ENCODE measurements at regions not wholly inside any gene's neighbourhood (a gene's known extent, or its start where the extent isn't known, plus 50 kb on each side); places are given as distances from the start of the nearest gene placed in this dataset.

GRCh38 chr1:214976665-214977064 lies 105.9 kb upstream of the KCNK2 start:
- H3K27me3 Mint-ChIP-seq (ENCODE audit: low read depth), result peaks cover 2% of the 10 kb centered on the region
- no peak for DNase-seq (ENCODE audit: low read depth, low spot score)
- TF ChIP-seq CTCF (conservative IDR thresholded peaks at IDR 0.05), result no peak
- H3K9me3 Mint-ChIP-seq, result no peaks in the 10 kb centered on the region
- no peak overlapping the region for H3K27ac Mint-ChIP-seq (ENCODE audit: unreplicated experiment)
- H3K36me3 Mint-ChIP-seq (ENCODE audit: low read depth), result no peaks in the 10 kb centered on the region
- H3K4me3 Mint-ChIP-seq, result no peak overlapping the region
- peaks cover 16% of the 10 kb centered on the region for H3K4me1 Mint-ChIP-seq

- Mint-ChIP-seq H3K9me3 (no peaks in the 10 kb centered on the region), H3K27ac (ENCODE audit: unreplicated experiment) (no peak overlapping the region), H3K4me3 (no peak overlapping the region), H3K4me1 (peaks cover 16% of the 10 kb centered on the region), H3K27me3 (ENCODE audit: low read depth) (peaks cover 2% of the 10 kb centered on the region), H3K36me3 (ENCODE audit: low read depth) (no peaks in the 10 kb centered on the region)
- no peak for DNase-seq (ENCODE audit: low read depth, low spot score)
- no peak for TF ChIP-seq CTCF (conservative IDR thresholded peaks at IDR 0.05)
Observed at GRCh38 chr1:214977110-214977509, 105.4 kb upstream of the KCNK2 start.

- Mint-ChIP-seq H3K4me1 (peaks cover 16% of the 10 kb centered on the region), H3K9me3 (no peaks in the 10 kb centered on the region)
- TF ChIP-seq CTCF (conservative IDR thresholded peaks at IDR 0.05), result no peak
Observed at GRCh38 chr1:214977700-214978374, 104.7 kb upstream of the KCNK2 start.

GRCh38 chr1:214979191-214979590 lies 103.3 kb upstream of the KCNK2 start:
- no peak overlapping the region for H3K4me3 Mint-ChIP-seq
- no peak overlapping the region for H3K27ac Mint-ChIP-seq (ENCODE audit: unreplicated experiment)
- DNase-seq (ENCODE audit: low read depth, low spot score), result no peak
- H3K27me3 Mint-ChIP-seq (ENCODE audit: low read depth), result peaks cover under 1% of the 10 kb centered on the region
- H3K36me3 Mint-ChIP-seq (ENCODE audit: low read depth), result peaks cover 4% of the 10 kb centered on the region
- TF ChIP-seq CTCF (conservative IDR thresholded peaks at IDR 0.05), result no peak
- peaks cover 4% of the 10 kb centered on the region for H3K9me3 Mint-ChIP-seq
- H3K4me1 Mint-ChIP-seq, result peaks cover 16% of the 10 kb centered on the region

More at GRCh38 chr1:214977700-214978374, 104.7 kb upstream of the KCNK2 start:
- Mint-ChIP-seq H3K36me3 (ENCODE audit: low read depth) (no peaks in the 10 kb centered on the region), H3K4me3 (no peak overlapping the region), H3K27me3 (ENCODE audit: low read depth) (peaks cover 2% of the 10 kb centered on the region), H3K27ac (ENCODE audit: unreplicated experiment) (no peak overlapping the region)
- DNase-seq (ENCODE audit: low read depth, low spot score), result no peak

- H3K36me3 Mint-ChIP-seq (ENCODE audit: low read depth), result peaks cover 5% of the 10 kb centered on the region
- no peak for TF ChIP-seq CTCF (conservative IDR thresholded peaks at IDR 0.05)
- H3K27me3 Mint-ChIP-seq (ENCODE audit: low read depth), result no peaks in the 10 kb centered on the region
- H3K27ac Mint-ChIP-seq (ENCODE audit: unreplicated experiment), result no peak overlapping the region
- H3K4me1 Mint-ChIP-seq, result peaks cover 16% of the 10 kb centered on the region
- peaks cover 5% of the 10 kb centered on the region for H3K9me3 Mint-ChIP-seq
- no peak overlapping the region for H3K4me3 Mint-ChIP-seq
- DNase-seq (ENCODE audit: low read depth, low spot score), result no peak
Observed at GRCh38 chr1:214980921-214981320, 101.6 kb upstream of the KCNK2 start.

All from neural crest cell (in vitro differentiated cells).